ENCODE measurements at regions not wholly inside any gene's neighbourhood (a gene's known extent, or its start where the extent isn't known, plus 50 kb on each side); places are given as distances from the start of the nearest gene placed in this dataset.

GRCh38 chr18:75582406-75582821 lies 154.9 kb upstream of the SMIM21 start:
- TF ChIP-seq CTCF (IDR thresholded peaks at IDR 0.05) (no peak), POLR2A (IDR thresholded peaks at IDR 0.05) (no peak)
